GM13977 (cell line): ENCODE measurements at regions not wholly inside any gene's neighbourhood (a gene's known extent, or its start where the extent isn't known, plus 50 kb on each side); places are given as distances from the start of the nearest gene placed in this dataset.

Experiments used
- DNase-seq: peaks from one replicate; pipeline ENCODE4 v3.0.0; 2012; ENCODE audit warnings: low spot score
- in situ Hi-C: fragments of 300-500 bp; cut with MboI; formaldehyde crosslinking; loops from one replicate; pipeline ENCODE4 v1.12.0; 2022; ENCODE audit warnings: low sequenced_read_pairs, low pct_unique_long_range_greater_than_20kb, mixed read lengths, inconsistent platforms; ENCODE audit not compliant: unreplicated experiment
- TF ChIP-seq, protein P1 (sequence below): IDR thresholded peaks from 2 replicates; pipeline ENCODE4 v1.5.1; 2012; ENCODE audit warnings: mild to moderate bottlenecking, control low read depth; ENCODE audit not compliant: insufficient read depth; ENCODE audit errors: extremely low read depth, missing control alignments

DNA sequence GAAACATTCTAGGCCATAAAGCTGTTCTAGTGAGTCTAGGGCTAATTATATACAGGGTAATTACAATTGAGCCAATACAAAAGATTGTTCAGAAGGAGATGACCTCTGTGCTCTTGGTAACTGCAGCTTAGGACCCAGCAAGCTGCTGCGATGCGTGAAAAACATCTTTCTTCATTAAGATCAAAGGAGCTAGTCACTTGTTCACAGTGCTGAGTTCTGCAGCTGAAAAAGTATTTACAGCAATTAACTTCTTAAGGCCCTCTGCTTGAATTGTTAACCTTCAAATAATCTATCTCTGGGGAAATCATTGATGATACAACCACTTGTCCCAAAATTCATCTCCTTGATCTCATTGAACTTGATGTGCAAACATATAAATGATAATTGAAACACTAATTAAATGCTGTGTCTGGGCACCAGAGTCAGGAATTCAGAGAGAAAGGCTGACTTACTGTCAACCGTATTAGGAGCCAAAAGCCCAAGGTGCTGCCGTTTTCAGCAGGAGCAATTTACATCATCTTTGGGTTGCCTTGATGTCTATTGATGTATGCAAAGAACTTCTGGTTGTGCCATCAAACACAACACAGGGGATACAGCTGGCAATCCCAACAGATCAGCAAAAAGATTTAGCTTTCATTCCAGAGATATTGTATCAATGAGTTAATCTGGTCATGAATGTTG, 213.0 kb downstream of the NECTIN3 start:
- TF ChIP-seq, protein P1, sequence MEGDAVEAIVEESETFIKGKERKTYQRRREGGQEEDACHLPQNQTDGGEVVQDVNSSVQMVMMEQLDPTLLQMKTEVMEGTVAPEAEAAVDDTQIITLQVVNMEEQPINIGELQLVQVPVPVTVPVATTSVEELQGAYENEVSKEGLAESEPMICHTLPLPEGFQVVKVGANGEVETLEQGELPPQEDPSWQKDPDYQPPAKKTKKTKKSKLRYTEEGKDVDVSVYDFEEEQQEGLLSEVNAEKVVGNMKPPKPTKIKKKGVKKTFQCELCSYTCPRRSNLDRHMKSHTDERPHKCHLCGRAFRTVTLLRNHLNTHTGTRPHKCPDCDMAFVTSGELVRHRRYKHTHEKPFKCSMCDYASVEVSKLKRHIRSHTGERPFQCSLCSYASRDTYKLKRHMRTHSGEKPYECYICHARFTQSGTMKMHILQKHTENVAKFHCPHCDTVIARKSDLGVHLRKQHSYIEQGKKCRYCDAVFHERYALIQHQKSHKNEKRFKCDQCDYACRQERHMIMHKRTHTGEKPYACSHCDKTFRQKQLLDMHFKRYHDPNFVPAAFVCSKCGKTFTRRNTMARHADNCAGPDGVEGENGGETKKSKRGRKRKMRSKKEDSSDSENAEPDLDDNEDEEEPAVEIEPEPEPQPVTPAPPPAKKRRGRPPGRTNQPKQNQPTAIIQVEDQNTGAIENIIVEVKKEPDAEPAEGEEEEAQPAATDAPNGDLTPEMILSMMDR, result no peak
- in situ Hi-C loops, result no loop called here
- no peak for DNase-seq

DNA sequence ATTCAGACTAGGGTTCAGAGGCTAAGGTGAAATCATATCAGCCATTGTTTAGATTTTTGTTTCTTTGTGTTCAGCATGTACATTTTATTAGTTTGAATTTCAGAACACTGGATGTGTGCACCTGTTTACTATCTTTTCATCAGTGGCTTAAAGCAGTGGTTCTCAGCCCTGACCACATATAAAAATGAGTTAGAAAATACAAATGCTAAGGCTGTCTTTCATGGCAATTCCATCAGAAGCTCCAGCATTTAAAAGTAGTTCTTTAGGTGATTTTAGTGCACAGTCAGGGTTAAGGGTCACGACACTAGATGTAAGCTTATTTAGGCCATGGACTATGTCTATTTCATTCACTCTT, 213.5 kb downstream of the NECTIN3 start:
- no peak for DNase-seq
- TF ChIP-seq, protein P1, result no peak
- in situ Hi-C loops, result no loop called here

DNA sequence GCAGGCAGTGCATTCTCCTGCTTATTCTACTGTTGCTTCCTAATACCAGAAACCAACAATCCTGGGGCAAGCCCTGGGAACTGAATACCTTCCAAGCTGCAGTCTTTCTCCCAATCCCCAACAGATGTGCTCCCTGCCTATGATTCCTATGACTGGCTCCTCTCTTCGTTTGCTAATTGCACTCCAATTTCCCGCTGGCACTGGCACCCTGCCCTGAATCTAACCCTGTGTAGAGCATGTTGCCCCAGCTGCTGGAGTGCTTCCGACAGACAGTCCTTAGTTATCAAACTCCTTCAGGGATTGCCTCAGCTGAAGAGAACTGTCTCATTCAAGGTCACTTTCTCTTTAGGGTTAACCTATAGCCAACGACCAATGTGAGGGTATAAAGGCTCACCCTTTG, 214.1 kb downstream of the NECTIN3 start:
- TF ChIP-seq, protein P1, result no peak
- no peak for DNase-seq
- in situ Hi-C loops, result no loop called here

DNA sequence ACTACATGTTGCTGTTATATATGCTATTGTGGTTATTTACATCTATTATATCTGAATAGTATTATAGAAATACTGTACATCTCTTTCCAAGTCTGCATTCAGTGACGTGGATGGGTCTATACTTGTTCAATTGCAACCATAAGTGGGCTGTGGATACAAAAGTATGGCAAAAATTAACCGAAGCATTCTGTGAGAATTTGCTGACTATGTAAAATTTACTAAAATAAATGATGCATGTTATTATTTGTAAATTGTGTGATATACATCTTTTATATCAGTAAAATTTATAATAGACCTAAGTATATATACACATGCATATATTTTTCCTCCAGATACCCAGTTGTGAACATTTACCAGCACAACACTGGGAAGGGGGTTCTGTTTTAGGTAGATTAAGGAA, 215.1 kb downstream of the NECTIN3 start:
- TF ChIP-seq, protein P1, result no peak
- no peak for DNase-seq
- in situ Hi-C loops, result no loop called here

DNA sequence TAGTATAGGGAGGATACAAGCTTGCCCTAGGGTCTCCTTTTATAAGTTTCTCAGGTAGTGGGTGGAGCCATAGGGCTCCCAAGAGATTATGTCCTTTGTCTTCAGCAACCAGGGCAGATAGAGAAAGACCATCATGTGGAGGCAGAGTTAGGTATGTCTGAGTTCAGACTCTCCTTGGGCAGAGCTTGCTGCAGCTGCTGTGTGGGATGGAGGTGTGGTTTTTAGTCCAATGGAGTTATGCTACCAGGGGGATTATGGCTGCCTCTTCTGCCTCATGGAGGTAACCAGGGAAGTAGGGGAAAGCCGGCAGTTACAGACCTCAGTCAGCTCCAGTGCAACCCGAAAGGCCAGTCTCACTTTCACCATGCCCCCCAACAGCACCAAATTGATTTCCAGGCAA, 220.5 kb downstream of the NECTIN3 start:
- DNase-seq, result no peak
- TF ChIP-seq, protein P1, result no peak
- in situ Hi-C loops, result no loop called here

DNA sequence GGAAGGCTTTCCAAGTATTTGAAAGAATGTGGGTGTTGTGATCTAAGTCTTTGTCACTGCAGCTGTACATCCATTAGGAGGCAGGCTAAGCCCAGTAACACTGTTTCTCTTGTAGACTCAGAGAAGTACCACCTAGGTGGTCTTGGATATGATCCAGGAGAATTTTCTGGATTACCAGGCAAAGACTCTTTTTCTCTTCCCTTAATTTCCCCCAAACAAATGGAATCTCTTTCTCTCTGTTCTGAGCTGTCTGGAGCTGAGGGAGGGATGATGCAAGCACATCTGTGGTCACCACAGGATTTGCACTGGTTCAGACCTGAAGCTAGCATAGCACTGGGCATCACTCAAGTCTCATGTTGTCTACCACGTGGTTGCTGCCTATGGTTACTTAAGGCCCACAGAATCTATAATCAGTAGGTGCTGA, 227.6 kb downstream of the NECTIN3 start:
- TF ChIP-seq, protein P1, result no peak
- in situ Hi-C loops, result no loop called here
- no peak for DNase-seq
